NCI-H128 (cell line): ENCODE measurements at regions not wholly inside any gene's neighbourhood (a gene's known extent, or its start where the extent isn't known, plus 50 kb on each side); places are given as distances from the start of the nearest gene placed in this dataset.
A peak's percentile ranks its signal among the peaks of the same experiment; 100 is the strongest.
"Not testable (repeated sequence)": the region's sequence is repeated elsewhere in the genome, so short reads cannot be mapped to it uniquely, and the experiment has no call there.

ENCODE experiments used
- DNase-seq: peaks from one replicate; lab custom pipeline; 2025; ENCODE audit not compliant: unreplicated experiment; lab: John Stamatoyannopoulos, UW

DNA sequence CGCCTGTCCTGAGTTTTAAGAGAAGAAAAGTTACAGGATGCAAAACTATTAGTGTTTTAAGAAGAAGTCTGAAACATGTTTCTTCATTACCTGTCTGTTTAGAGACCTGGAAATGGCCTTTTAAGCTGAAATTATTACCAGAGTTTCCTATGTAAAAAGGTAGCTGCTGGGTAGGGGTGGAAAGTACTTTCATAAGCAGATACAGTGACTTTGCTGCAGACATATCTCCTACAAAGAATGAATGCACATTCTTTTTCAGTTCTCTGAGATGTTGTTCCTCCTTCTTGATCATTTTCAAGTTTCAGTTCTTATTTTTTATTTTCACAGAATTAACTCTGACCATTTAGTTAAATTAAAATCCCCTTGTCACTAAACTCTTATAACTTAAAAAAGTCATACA, 1329.6 kb downstream of the KCNT2 start:
- DNase-seq, result no peak

DNA sequence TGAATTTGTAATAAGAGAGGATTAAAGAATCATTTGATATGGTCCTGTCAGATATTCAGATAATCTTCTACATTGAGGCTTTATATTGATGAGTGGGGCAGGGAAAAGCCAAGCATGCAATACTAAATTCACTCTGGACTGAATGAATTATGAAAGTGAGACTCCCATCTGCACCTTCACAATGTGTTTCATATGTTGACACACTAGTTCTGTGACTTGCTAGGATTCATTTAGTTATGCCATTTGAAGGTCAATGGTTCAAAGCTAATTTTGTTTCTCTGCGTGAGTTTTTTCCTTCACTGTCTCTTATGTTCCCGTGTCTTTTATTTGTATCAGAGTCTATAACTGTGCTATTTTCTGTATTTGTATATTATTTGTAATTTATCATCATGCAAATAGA, 1332.5 kb downstream of the KCNT2 start:
- no peak for DNase-seq

DNA sequence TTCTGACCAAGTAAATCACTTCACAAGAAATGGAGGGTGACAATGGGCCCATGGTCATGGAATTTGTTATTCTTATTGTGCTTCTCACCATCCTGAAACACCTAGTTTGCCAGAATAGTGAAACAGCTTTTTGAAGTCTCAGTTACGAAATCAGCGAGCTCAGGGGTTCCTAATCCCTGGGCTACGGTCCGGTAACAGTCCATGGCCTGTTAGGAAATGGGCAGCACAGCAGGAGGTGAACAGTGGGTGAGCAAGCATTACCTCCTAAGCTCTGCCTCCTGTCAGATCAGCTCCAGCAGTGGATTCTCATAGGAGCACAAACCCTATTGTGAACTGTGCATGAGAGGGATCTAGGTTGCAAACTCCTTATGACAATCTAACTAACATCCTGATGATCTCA, 1356.3 kb downstream of the KCNT2 start:
- no peak for DNase-seq

DNA sequence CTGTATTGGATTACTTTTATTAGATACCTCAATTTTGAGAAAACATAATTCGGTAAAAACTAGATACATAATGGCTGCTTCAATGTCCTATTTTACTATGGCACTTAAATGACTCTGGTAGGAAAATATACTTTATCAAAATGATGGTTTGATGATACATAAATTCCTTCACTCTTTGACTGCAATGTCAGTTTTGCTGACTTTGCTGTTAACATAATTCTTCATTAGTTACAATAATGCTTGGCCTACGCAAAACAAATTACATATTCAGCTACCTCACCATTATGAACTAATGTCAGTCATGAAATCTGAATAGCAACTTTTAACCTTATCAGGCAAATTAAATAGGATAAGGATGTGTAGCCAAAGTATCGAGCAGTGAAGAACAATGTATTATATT, 1364.7 kb downstream of the KCNT2 start:
- no peak for DNase-seq

DNA sequence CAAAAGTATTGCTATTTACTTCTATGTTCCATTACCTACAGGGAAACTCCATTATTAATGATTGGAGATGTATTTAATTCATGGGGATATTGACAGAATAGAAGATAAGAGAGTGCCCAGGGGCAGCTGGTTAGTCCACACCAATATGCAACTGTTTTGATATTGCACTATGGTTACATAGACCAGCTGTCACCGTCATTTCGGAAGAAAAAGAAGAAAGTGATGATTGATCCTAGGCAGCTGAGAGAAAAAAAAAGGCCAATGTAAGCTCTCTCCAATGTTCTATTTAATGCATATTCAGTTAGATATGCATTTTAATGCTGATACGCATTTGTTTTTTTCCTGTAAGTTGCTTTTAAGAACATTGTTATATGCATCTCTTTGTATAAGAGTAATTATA, 1367.2 kb downstream of the KCNT2 start:
- no peak for DNase-seq

DNA sequence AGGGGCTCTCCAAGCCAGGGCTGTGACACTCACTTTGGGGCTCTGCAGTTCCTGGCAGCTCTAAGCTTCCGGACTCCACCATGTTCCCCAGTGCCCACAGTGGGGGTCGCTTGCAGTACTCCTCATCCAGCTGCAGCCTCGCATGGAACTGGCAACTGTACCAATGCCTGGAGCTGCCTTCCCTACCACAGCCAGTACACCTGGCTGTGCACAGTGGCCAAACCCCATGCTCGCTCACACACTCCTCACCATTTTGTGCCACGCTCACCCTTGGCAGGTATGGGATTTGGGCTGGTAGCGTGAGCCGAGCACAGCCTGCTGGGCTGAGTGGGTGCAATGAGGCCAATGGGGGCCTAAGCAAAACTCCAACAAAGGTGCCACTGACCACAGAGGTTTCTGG, 1369.9 kb downstream of the KCNT2 start:
- DNase-seq, result no peak

DNA sequence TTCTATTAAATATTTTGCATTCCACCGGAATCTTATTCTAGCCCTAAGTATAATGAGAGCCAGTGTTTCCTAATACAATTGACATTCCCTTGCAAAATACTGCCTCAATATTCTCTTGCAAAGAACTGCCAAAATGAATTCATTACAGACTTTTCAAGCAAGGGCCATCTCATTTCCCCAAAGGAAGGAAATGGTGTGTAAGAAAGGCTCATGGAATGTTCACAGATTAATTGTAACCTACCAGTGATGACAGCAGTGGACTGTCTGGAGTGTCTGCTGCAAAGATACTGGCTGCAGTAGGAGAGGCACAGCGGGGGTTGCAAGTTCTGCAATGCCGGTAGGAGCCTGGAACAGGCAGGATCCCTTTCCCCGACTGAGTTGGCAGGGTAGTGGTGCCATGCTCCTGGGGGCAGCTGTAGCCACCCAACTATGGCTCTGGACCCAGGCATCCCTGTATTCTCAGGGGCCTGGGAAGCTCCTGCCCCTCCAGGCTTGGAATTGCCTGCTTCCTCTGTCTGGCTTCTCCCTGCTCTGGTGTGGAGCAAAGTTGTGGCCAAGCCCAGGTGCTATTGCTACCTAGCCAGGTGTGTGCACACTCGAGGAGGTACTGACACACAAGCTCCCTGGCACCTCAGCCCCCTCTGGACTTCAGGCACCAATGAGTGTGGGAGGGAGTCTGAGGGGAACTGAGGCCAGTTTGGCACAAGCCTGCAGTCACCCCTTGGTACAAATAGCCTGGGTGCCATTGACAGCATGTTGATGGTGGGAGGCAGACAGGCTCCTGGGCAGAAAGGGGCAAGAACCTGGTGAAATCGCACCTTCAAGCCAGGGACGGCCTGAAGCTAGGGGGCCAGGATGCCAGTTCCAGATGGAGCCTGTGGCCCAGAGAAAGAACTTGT, 1371.0 kb downstream of the KCNT2 start:
- DNase-seq, result no peak

DNA sequence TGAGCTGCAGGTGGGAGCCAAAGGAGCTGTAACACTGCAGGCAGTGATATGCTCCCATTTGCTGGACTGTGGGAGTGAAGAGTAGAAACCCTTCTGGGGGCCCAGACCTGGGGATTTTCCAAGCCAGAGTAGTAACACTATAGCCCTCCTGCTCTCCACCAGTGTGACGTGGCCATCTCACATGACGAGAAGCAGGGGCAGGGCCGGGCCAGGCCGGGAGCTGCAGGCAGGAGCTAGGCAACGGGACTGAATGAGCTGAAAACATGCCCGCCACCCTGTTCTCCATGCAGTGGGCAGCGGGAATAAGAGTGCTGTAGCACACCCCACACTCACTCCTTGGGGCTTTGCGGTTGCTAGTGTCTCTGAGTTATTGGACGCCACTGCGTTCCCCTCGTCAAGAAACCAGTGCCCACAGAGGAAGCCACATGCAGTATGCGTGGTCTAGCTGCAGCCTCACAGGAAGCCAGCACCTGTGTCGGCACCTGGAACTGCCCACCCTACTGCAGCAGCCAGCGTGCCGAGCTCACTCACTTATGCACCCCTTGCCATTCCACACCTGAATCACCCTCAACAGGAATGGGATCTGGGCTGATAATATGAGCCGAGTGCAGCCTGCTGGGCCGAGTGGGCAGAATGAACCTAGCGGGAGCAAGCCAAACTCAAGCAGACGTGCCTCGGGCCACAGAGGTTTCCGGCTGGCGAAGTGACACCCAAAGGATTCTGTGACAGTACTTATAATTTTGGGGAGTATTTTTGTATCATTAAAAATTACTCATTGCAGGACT, 1389.6 kb downstream of the KCNT2 start:
- DNase-seq, result no peak

DNA sequence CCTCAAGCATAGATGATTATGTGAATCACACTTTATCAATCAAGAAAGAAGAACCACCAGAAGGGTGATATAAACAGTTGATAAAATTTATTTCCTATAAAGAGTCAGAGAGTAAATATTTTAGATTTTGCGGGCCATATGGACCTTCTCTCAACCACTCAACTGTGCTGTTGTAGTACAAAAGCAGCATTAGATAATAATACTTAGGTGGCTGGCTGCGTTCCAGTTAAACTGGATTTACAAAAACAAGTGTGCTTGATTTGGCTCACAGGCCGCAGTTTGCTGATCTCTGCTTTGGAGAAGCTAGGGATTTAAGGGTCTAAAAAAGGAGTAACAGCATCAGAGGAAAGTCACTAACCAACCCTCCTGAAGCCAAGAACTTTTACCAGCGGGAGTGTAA, 1406.0 kb downstream of the KCNT2 start:
- DNase-seq, result peak; percentile 8

DNA sequence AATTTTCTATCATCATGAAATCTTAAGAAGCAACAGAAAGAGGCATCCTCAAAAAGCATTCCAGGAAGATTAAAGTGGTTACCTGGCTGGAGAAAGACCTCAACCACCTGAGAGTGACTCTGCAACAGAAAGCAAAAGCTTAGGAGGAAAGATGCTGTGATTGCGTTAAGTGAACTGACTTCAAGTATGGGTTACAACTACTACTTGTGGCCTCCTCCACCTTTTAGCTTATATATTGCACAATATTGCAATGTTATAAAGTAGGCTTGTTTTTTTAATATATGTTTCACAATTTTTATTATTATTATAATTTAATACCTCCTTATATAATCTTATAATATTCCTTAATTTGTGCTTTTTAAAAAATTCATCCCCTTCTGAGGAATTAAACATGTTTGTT, 1407.5 kb downstream of the KCNT2 start:
- DNase-seq, result no peak

DNA sequence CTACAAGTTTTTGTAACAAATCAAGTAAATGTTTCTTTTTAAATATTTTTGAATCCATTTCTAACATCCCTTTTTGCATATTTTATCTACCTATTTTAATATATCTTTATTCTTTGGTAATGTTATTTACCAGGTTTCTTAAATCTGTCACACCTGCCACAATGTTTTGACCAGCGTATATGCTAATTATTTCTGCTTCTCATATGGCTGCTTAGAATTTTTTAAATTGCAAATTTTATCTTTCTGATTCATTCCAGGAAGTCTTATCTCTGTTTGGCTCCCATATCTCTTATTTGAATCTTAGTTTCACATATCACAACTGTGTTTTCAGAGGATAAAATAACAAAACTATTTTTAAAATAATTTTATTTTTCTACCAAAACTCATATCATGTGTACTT, 1411.1 kb downstream of the KCNT2 start:
- no peak for DNase-seq

DNA sequence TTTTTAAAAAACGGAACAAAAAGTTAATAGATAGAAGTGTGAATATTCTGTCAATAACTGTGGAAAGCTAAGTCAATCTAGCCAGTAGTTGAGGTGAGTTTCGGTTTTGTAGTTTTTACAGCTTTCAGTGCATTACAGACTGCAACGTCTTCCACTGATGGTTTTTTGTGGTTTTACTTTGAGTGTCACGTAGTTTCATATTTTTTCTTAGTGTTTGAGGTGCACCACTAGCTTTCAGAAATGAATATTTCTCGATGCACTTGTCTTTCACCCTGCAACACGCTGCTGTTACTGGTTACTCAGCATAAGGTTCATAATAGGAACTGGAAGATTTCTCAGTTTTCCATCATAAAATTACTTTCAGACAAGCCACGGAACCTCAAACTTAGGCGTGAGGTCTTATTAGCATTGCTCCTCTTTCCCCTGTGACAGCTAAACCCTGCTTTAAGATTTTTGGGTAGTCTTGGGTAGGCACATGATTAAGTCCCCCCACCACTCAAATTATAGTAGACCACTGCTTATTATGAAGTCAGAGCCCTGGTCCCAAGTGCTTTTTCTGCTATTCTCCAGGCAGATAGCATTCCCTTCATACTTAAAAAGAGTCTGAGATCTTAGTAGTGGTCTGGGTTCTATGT, 1412.7 kb downstream of the KCNT2 start:
- no peak for DNase-seq

DNA sequence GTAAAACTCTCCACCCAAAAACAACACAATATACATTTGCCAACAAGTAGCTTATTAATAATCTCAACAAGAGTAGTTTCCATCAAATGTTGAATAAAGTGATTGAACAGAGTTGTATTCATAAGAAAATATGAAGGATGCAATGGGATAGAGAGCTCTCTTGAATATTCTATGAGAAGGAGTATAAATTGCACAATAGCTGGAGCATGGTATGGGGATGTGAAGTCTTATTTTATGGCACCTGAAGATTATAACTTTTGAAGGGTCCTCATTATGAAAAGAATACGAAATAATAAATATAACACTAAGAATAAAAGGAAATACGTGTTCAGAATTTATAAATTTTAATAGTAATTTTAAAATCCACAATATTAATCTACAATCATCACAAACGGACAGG, 1415.1 kb downstream of the KCNT2 start:
- no peak for DNase-seq

DNA sequence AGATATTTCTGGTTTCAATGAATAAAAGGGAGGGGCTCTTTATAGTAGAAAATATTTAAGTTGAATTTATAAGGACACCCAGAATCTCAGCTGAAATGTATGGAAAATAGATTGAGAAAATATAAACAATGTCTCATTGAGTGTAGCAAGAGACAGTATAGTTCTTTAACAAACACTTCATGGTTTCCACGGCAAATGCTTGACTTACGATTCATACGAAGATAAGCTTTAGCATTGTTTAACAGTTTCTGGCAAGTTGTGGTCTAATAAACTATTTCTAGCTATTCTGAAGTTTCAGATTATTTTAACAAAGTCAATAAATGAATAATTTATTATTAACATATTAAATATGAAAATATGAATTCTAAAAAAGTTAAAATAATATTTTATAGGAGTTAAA, 1419.4 kb downstream of the KCNT2 start:
- no peak for DNase-seq

DNA sequence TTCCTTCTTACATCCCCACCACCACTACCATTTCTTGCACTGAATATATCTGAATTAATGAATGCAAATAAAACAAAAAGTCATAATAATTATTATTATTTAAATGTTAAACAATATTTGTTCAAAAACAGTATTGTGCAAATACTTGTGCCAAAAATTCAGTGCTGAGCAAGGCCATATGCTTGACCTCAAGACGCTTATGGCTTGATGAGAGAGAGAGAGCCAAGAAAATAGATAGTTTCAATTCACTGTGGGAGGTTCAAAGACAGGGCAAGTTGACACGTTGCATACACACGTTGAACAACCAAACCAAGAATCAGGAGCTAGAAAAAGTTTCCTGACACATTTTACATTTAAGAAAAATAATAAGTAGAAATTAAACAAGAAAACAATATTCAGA, 1421.7 kb downstream of the KCNT2 start:
- no peak for DNase-seq

DNA sequence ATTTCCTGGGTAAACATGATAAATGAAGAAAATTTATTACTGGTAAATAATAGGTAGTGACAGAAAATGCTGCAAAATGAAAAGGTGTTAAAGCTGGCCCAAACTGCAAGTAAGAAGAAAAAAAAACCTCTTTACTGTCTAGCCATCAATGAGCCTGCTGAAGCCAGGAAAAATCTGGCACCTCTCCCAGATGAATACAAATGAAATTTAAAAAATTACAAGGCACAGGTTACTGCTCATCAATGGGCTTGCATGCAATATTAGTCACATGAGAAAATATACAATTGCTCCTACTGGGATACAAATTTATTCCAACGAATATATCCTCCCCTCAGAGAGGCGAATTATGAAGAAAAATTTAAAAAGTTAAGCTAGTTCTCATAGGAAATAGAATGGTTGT, 1422.5 kb downstream of the KCNT2 start:
- no peak for DNase-seq

DNA sequence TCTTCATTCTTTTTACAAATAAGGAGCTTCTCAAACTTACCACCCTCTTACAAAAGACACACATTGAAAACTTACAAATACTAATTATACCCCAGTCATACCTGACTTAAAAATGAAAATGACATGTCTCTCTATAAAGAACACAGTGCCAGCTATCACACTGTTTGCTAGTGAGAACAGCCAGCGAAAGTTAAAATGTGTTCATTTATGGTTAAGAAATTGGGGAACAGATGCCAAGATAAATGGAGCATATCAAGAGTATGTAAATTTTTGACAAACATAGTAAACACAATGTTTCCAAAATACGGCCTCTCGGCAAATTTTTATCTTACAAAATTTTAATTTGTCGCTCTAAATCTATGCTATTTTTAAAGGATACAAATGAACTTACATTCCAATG, 1422.9 kb downstream of the KCNT2 start:
- DNase-seq, result no peak

DNA sequence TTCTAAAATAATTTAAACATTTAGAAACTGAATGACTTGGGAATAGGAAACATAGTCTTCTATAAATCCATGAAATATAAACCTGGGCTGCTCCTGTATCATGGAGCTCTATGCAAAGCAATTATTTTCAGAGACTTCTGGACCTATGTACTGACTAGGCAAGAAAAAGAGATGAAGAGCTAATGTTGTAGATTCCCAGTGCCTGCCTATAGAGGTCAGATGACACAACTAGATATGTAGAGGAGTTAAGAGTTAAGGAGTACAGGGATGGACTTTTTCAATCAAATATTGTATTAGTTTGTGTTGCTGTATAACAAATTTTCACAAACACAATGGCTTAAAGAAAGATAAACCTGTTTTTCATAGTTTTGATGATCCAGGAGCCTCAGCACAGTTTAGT, 1434.5 kb downstream of the KCNT2 start:
- DNase-seq, result no peak

DNA sequence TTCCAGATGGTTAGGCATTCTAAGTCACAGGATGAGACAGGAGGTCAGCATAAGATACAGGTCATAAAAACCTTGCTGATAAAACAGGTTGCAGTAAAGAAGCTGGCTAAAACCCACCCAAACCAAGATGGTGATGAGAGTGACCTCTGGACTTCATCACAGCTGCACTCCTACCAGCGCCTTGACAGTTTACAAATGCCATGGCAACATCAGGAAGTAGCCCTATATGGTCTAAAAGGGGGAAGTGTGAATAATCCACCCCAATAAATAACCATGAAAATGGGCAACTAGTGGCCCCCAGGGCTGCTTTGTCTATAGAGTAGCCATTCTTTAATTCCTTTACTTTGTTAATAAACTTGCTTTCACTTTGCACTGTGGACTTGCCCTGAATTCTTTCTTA, 1448.4 kb downstream of the KCNT2 start:
- DNase-seq, result not testable (repeated sequence)

DNA sequence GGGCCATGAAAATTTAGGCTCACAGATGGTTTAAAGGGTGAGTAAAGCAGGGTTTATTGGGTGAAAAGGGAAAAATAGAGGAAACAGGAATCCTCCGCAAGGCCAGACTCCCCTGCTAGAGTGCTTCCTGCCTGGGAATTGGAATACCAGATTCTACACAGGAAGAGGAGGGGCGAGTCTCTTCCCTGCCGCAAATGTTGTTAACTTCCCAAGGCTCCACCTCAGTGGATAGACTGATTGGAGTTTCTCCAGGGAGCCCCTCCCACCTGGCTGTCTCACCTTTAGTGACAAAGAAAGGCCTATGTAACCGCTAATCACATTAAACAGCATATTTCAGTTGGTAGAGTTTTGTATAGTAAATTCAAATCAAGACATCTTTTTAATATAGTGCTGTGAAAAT, 1450.1 kb downstream of the KCNT2 start:
- no peak for DNase-seq

DNA sequence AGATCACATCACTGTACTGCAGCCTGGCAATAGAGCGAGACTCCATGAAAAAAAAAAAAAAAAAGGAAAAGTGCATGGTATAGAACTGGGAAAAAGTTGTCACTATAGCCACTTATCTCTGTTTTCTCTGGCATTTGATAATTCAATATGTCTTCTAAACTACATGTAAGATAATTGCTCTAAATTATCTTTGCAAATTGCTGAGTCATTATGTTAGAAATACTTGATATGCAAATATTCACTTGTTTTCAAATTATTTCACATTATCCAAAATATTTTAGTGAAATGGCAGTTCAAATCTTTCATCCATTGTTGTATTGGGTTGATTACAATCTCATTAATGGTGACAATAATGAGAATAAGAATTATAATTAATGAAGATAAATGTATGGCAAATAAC, 1455.1 kb downstream of the KCNT2 start:
- no peak for DNase-seq

DNA sequence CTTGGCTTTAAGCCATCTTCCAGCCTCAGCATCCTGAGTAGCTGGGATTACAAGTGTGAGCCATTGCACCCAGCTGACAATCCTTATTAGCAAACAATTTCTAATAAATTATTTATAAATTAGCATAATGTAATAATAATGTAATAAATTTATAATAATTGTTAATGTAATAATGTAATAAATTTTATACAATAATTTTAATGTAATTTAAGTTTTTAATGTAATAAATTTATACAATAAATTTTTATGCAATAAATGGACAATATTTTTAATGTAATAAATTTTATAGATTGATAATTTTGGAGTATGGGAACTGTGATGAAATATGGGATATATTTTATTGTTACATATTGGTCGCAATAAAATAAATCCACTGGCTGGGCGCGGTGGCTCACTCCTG, 1457.5 kb downstream of the KCNT2 start:
- DNase-seq, result no peak
